ENCODE measurements at regions not wholly inside any gene's neighbourhood (a gene's known extent, or its start where the extent isn't known, plus 50 kb on each side); places are given as distances from the start of the nearest gene placed in this dataset.

DNA sequence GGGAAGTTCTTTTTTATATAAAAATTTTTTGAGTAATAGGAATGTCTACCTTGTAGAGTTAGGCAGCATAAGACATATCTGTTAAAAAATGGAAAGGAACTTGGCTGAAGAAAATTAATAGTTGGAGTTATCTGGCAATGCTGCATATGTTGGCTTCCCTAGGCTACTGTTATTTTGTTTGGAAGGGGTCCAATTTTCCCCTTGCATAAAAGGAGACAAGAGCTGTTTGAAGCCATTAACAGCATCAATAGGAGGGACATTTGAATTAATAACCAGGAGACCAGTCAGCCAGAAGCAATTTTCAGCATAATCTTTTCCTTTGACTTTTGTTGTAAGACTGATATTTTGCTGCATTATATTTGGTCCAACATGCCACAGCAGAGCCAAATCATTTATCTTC lies 80.9 kb upstream of the TAB2 start:
- ChIA-PET POLR2A (ENCODE audit: low non-redundant PET) (no interaction called here), CTCF (no interaction called here)
- TF ChIP-seq EZH2 (IDR thresholded peaks at IDR 0.05; ENCODE audit: borderline replicate concordance, low read depth, low read length, poor library complexity, severe bottlenecking): no peak
- TF ChIP-seq, protein P1, sequence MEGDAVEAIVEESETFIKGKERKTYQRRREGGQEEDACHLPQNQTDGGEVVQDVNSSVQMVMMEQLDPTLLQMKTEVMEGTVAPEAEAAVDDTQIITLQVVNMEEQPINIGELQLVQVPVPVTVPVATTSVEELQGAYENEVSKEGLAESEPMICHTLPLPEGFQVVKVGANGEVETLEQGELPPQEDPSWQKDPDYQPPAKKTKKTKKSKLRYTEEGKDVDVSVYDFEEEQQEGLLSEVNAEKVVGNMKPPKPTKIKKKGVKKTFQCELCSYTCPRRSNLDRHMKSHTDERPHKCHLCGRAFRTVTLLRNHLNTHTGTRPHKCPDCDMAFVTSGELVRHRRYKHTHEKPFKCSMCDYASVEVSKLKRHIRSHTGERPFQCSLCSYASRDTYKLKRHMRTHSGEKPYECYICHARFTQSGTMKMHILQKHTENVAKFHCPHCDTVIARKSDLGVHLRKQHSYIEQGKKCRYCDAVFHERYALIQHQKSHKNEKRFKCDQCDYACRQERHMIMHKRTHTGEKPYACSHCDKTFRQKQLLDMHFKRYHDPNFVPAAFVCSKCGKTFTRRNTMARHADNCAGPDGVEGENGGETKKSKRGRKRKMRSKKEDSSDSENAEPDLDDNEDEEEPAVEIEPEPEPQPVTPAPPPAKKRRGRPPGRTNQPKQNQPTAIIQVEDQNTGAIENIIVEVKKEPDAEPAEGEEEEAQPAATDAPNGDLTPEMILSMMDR (conservative IDR thresholded peaks at IDR 0.05; ENCODE audit: low read depth, low read length): no peak
- Histone ChIP-seq H3K27me3 (replicated peaks; ENCODE audit: insufficient read depth, low read depth, low read length, poor library complexity) (no peaks in the 10 kb centered on the region), H3K36me3 (ENCODE audit: insufficient read depth, low read length, poor library complexity, severe bottlenecking) (no peaks in the 10 kb centered on the region), H3K4me3 (ENCODE audit: low read depth, low read length, poor library complexity, severe bottlenecking) (no peak overlapping the region), H3K9me3 (ENCODE audit: low read depth, low read length, poor library complexity, severe bottlenecking) (no peaks in the 10 kb centered on the region), H3K4me1 (ENCODE audit: insufficient read depth, low read length, poor library complexity, severe bottlenecking) (no peaks in the 10 kb centered on the region), H3K27ac (ENCODE audit: low read depth, low read length, poor library complexity, severe bottlenecking) (no peak overlapping the region)
- DNase-seq (ENCODE audit: low spot score): peak; percentile 14
- no TSS peak for BruUV-seq (replicated peaks)
- intact Hi-C loops (cut with micrococcal nuclease; ENCODE audit: unreplicated experiment): no loop called here

DNA sequence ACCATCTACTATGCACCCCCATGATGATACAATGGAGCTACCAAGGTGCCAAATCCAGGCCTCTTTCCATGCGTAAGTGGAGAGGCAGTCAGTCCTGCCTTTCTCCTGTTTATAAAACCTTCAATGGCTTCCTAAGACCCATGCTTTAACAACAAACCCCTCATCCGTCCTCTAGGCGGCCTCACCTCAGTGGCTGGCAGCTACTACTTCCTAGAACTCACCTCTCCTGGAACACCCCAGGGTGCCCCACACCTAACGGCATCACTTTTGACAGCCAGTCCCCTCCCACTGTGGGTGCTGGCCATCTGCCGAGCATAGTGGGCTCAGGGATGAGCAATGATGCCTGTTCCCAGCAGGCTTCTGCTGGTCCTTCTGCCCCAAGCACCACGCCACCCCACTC lies 80.0 kb upstream of the TAB2 start:
- Histone ChIP-seq H3K4me1 (ENCODE audit: insufficient read depth, low read length, poor library complexity, severe bottlenecking) (no peaks in the 10 kb centered on the region), H3K9me3 (ENCODE audit: low read depth, low read length, poor library complexity, severe bottlenecking) (no peaks in the 10 kb centered on the region), H3K27me3 (replicated peaks; ENCODE audit: insufficient read depth, low read depth, low read length, poor library complexity) (no peaks in the 10 kb centered on the region), H3K4me3 (ENCODE audit: low read depth, low read length, poor library complexity, severe bottlenecking) (no peak overlapping the region), H3K36me3 (ENCODE audit: insufficient read depth, low read length, poor library complexity, severe bottlenecking) (no peaks in the 10 kb centered on the region), H3K27ac (ENCODE audit: low read depth, low read length, poor library complexity, severe bottlenecking) (no peak overlapping the region)
- TF ChIP-seq, protein P1 (conservative IDR thresholded peaks at IDR 0.05; ENCODE audit: low read depth, low read length): no peak
- TF ChIP-seq EZH2 (IDR thresholded peaks at IDR 0.05; ENCODE audit: borderline replicate concordance, low read depth, low read length, poor library complexity, severe bottlenecking): no peak
- intact Hi-C loops (cut with micrococcal nuclease; ENCODE audit: unreplicated experiment): no loop called here
- ChIA-PET CTCF (no interaction called here), POLR2A (ENCODE audit: low non-redundant PET) (no interaction called here)
- no TSS peak for BruUV-seq (replicated peaks)
- no peak for DNase-seq (ENCODE audit: low spot score)

DNA sequence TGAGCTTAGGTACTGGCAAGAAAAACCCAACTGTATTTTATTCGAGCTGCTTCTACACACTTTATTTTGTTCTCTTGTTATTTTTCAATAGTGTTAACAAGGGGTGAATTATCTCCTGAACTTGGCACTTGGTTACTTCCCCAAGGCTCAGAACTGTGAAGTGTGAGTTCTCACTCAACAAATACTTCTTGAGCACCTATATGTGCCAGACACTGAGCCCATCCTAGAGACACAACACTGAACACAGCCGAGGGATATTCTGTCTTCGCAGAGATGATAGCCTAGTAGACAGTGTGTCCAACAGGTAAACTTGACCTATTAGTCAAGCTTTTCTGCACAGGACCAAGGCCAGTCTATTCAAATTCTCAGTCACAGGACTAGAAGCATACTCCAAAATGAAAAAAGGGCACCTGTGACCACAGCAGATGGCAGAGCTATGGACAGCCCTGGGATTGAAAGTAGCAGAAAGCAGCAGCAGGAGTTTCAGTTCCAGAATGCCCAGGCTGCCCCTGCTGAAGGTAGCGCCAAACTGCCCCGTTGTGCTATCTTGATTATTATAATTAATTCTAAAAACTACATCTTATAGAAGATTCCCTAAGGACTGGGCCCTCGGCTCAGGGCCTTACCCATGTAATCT lies 77.8 kb upstream of the TAB2 start:
- no TSS peak for BruUV-seq (replicated peaks)

More for the DNA sequence above, 77.8 kb upstream of the TAB2 start:
- Histone ChIP-seq H3K27ac (ENCODE audit: low read depth, low read length, poor library complexity, severe bottlenecking) (no peak overlapping the region), H3K36me3 (ENCODE audit: insufficient read depth, low read length, poor library complexity, severe bottlenecking) (no peaks in the 10 kb centered on the region), H3K9me3 (ENCODE audit: low read depth, low read length, poor library complexity, severe bottlenecking) (no peaks in the 10 kb centered on the region), H3K4me3 (ENCODE audit: low read depth, low read length, poor library complexity, severe bottlenecking) (no peak overlapping the region), H3K27me3 (replicated peaks; ENCODE audit: insufficient read depth, low read depth, low read length, poor library complexity) (no peaks in the 10 kb centered on the region), H3K4me1 (ENCODE audit: insufficient read depth, low read length, poor library complexity, severe bottlenecking) (no peaks in the 10 kb centered on the region)
- POLR2A ChIA-PET (ENCODE audit: low non-redundant PET): no interaction called here
- DNase-seq (ENCODE audit: low spot score): no peak
- CTCF ChIA-PET: no interaction called here
- TF ChIP-seq, protein P1 (conservative IDR thresholded peaks at IDR 0.05; ENCODE audit: low read depth, low read length): no peak
- no peak for TF ChIP-seq EZH2 (IDR thresholded peaks at IDR 0.05; ENCODE audit: borderline replicate concordance, low read depth, low read length, poor library complexity, severe bottlenecking)
- intact Hi-C loops (cut with micrococcal nuclease; ENCODE audit: unreplicated experiment): no loop called here
